OCI-LY7 (cell line): ENCODE measurements at regions not wholly inside any gene's neighbourhood (a gene's known extent, or its start where the extent isn't known, plus 50 kb on each side); places are given as distances from the start of the nearest gene placed in this dataset.

Experiments used
- EZH2phosphoT487 ChIP-seq: fragments of 200-600 bp; sonication (generic); IDR thresholded peaks from 2 replicates; pipeline ENCODE4 v1.6.1; 2018; ENCODE audit warnings: low read depth, borderline replicate concordance, mild to moderate bottlenecking, mixed run types, antibody characterized with exemption, low read length, moderate library complexity, mixed read lengths
- TF ChIP-seq, protein P1 (sequence below): fragments of 200-600 bp; sonication (generic); conservative IDR thresholded peaks from 2 replicates; pipeline ENCODE4 v1.5.1; 2014; ENCODE audit warnings: mild to moderate bottlenecking, antibody characterized with exemption, low read length, moderate library complexity, mixed read lengths

GRCh38 chrX:30957753-30958152, 68.7 kb upstream of the TAB3 start:
- TF ChIP-seq, protein P1, sequence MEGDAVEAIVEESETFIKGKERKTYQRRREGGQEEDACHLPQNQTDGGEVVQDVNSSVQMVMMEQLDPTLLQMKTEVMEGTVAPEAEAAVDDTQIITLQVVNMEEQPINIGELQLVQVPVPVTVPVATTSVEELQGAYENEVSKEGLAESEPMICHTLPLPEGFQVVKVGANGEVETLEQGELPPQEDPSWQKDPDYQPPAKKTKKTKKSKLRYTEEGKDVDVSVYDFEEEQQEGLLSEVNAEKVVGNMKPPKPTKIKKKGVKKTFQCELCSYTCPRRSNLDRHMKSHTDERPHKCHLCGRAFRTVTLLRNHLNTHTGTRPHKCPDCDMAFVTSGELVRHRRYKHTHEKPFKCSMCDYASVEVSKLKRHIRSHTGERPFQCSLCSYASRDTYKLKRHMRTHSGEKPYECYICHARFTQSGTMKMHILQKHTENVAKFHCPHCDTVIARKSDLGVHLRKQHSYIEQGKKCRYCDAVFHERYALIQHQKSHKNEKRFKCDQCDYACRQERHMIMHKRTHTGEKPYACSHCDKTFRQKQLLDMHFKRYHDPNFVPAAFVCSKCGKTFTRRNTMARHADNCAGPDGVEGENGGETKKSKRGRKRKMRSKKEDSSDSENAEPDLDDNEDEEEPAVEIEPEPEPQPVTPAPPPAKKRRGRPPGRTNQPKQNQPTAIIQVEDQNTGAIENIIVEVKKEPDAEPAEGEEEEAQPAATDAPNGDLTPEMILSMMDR = no peak
- TF ChIP-seq EZH2phosphoT487 = no peak
